ENCODE measurements at regions not wholly inside any gene's neighbourhood (a gene's known extent, or its start where the extent isn't known, plus 50 kb on each side); places are given as distances from the start of the nearest gene placed in this dataset.

- TF ChIP-seq CTCF (IDR thresholded peaks at IDR 0.05 in 2 of 3, conservative IDR thresholded peaks at IDR 0.05 in 1 of 3; ENCODE audit: borderline replicate concordance in 1 of 3, insufficient read depth in 1 of 3, low read depth in 2 of 3, low read length in 2 of 3) (no peak), EGR1 (IDR thresholded peaks at IDR 0.05; ENCODE audit: low read depth) (no peak), EZH2 (IDR thresholded peaks at IDR 0.05) (no peak), JUND (IDR thresholded peaks at IDR 0.05) (no peak), POLR2AphosphoS5 (IDR thresholded peaks at IDR 0.05; ENCODE audit: low read depth, low read length) (no peak), MAX (IDR thresholded peaks at IDR 0.05) (no peak)
These were observed 264.5 kb downstream of the CD83 start for GRCh38 chr6:14381829-14382677.

Data from HCT116 (cell line).